Keratinocyte (primary cell): ENCODE measurements at regions not wholly inside any gene's neighbourhood (a gene's known extent, or its start where the extent isn't known, plus 50 kb on each side); places are given as distances from the start of the nearest gene placed in this dataset.

Source experiments
- CTCF ChIP-seq, 3 experiments: IDR thresholded peaks in 1 of 3; conservative IDR thresholded peaks in 1 of 3; optimal IDR thresholded peaks in 1 of 3; 2 replicates in 2 of 3; 3 replicates in 1 of 3; pipeline versions ENCODE3 to v1.5.1; 2011; ENCODE audit warnings: low read length in 3 of 3, mild to moderate bottlenecking in 3 of 3, moderate library complexity in 2 of 3, control low read depth in 1 of 3, inconsistent platforms in 1 of 3; ENCODE audit not compliant: insufficient read depth in 2 of 3; ENCODE audit errors: extremely low read depth in 1 of 3
- EZH2 ChIP-seq: IDR thresholded peaks from one replicate; pipeline ENCODE4 v1.6.1; 2012; ENCODE audit warnings: inconsistent platforms, mild to moderate bottlenecking, low read length, moderate library complexity

DNA sequence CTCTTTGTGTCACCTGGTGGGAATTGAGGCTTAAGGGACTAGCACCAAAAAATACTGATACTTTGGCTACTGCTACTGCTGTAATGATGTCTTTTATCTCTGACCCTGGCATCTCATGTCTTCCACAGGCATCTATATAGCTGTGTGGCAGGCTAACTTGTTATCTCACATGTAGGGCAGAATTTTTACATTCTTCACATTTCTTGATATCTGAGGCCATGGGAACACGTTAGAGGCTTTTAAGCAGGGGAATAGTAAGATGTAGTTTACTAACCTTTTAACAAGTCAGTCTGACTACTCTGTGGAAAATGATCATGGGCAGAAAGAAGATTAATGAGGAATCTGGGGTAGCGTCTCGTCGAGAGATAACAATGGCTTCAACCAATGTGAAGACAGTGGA is 498.4 kb downstream of the PCNX1 start:
- TF ChIP-seq CTCF (optimal IDR thresholded peaks at IDR 0.05 in 1 of 3, IDR thresholded peaks at IDR 0.05 in 1 of 3, conservative IDR thresholded peaks at IDR 0.05 in 1 of 3; ENCODE audit: extremely low read depth in 1 of 3, insufficient read depth in 2 of 3, low read length in 3 of 3) (no peak), EZH2 (no peak)
